Activated T-helper 17 cell treated with anti-CD3 and anti-CD28 coated beads, Interleukin-2, amount 50 U/mL, for 72 hours (primary cell): ENCODE measurements at regions not wholly inside any gene's neighbourhood (a gene's known extent, or its start where the extent isn't known, plus 50 kb on each side); places are given as distances from the start of the nearest gene placed in this dataset.

ENCODE experiments used
- ATAC-seq: fragments of 150-1000 bp; cut with Tn5 transposase; replicated peaks from 2 replicates; pipeline ENCODE4 v1.10.0; 2021; ENCODE audit warnings: mild to moderate bottlenecking, moderate library complexity
- H3K27ac Mint-ChIP-seq: one replicate; pipeline ENCODE4 v1.8.0; 2022; ENCODE audit warnings: mixed read lengths
- H3K27me3 Mint-ChIP-seq: one replicate; pipeline ENCODE4 v1.8.0; 2022; ENCODE audit warnings: mixed read lengths
- H3K36me3 Mint-ChIP-seq: one replicate; pipeline ENCODE4 v1.8.0; 2022; ENCODE audit warnings: low read depth, mild to moderate bottlenecking, mixed read lengths
- H3K4me1 Mint-ChIP-seq: one replicate; pipeline ENCODE4 v1.8.0; 2022; ENCODE audit warnings: mixed read lengths
- H3K4me3 Mint-ChIP-seq: one replicate; pipeline ENCODE4 v1.8.0; 2022; ENCODE audit warnings: mild to moderate bottlenecking, mixed read lengths
- H3K9me3 Mint-ChIP-seq: one replicate; pipeline ENCODE4 v1.8.0; 2022; ENCODE audit warnings: mixed read lengths

DNA sequence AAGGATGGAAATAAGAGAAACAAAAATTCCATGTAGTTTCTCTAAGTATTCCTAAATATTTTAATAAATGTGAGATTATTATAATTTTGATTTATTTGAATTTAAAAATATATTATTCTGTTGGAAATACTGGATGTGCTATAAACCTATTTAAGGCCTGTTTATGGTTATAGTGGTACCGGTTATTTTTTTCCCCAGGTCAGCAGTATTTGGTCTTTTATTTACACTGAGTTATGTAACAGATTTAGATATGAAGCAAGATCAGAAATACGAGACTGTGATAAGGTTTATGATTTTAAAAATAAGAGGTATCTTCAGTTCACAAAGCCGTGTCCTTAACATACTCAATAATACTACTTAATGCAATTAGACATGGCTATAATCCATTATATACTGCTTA, 634.3 kb upstream of the POU3F2 start:
- H3K36me3 Mint-ChIP-seq: no peaks in the 10 kb centered on the region
- no peak for ATAC-seq
- H3K4me1 Mint-ChIP-seq: no peaks in the 10 kb centered on the region
- no peak overlapping the region for H3K27ac Mint-ChIP-seq
- H3K9me3 Mint-ChIP-seq: peaks cover 4% of the 10 kb centered on the region
- H3K27me3 Mint-ChIP-seq: no peaks in the 10 kb centered on the region
- no peak overlapping the region for H3K4me3 Mint-ChIP-seq

DNA sequence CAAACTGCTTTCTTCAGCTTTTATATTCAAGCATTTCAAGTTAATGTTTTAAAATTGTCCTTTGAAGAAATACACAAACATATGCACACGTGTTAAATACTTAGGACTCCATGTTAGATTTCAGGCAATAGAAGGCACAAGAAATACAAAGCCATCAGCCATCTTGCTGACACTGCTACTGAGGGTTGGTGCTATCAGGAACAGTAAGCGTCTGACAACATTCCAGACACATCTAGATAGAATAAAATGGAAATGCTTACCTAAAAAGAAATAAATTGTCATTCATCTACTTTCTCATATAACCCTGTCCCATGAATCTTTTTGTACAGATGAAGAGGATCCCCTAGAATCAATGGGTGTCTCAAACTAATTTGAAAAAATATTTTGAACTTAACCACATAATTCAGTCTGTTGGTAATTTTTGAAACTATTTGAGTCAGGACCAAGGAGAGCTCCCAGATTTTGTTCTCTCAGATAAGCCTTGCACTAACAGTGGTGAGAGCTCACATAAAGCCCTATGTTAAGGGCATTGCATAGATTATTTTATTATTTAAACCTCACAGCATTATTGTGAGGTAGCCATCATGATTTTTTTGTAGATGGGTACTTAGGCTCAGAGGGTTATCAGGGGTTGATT, 631.1 kb upstream of the POU3F2 start:
- H3K4me3 Mint-ChIP-seq: no peak overlapping the region
- H3K27me3 Mint-ChIP-seq: no peaks in the 10 kb centered on the region
- no peak overlapping the region for H3K27ac Mint-ChIP-seq
- no peaks in the 10 kb centered on the region for H3K36me3 Mint-ChIP-seq
- peaks cover 3% of the 10 kb centered on the region for H3K9me3 Mint-ChIP-seq
- ATAC-seq: no peak
- H3K4me1 Mint-ChIP-seq: no peaks in the 10 kb centered on the region

DNA sequence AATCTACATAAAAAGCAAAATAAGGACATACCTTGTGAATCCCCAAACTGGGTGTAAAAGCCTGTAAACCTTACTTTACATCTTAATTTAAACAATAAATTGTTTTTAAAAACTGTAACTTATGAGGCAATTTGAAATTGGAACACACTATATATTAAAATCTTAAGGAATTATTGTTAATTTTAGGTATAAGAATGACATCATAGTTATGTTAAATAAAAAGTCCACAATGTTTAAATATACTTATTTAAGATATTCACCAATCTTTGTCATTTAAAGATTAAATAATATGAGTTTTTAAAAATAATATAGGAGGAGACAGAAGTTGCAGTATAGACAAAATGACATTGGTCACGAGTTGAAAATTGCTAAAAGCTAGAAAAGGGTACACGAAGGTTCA, 621.9 kb upstream of the POU3F2 start:
- no peaks in the 10 kb centered on the region for H3K4me1 Mint-ChIP-seq
- no peaks in the 10 kb centered on the region for H3K36me3 Mint-ChIP-seq
- H3K27me3 Mint-ChIP-seq: no peaks in the 10 kb centered on the region
- no peak overlapping the region for H3K27ac Mint-ChIP-seq
- no peak for ATAC-seq
- no peaks in the 10 kb centered on the region for H3K9me3 Mint-ChIP-seq
- H3K4me3 Mint-ChIP-seq: no peak overlapping the region

DNA sequence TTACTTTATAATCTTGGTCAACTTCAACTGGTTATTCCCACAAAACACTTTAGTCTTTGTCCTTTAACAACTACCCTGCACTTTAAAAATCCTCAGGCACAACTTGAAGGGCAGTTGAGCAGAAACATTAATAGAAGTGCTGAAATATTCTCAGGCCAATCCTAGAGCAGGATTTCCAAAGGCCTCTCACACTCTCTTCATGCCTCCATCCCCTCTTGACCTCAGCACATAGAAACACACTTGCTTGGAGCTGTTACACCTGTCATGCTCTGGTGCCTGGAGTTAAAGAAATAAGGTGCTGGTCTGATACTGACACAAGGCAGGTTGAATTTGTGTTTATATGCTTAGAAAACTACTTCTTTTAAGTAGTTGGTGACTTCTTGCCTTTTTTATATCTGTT, 618.8 kb upstream of the POU3F2 start:
- Mint-ChIP-seq H3K9me3 (no peaks in the 10 kb centered on the region), H3K4me1 (no peaks in the 10 kb centered on the region), H3K27ac (no peak overlapping the region), H3K27me3 (no peaks in the 10 kb centered on the region), H3K4me3 (no peak overlapping the region), H3K36me3 (no peaks in the 10 kb centered on the region)
- no peak for ATAC-seq

DNA sequence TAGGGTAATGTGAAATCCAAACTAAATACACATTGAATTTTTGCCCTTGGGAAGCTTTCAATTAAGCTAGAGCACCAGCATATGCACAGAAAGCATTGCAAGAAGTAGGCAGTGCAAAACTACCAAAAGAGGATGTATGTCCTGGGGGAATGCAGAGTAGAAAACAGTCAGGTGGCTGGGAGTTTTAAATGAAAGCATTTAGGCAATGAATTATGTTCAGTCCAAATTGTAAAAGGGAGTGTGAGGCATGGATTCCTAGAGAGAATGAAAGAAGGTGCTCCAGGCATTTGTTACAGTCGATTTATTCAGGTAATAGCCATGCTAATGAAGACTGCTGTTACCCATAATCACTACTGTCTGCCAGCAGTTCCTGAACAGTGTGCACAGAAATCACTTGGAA, 604.1 kb upstream of the POU3F2 start:
- no peak overlapping the region for H3K4me3 Mint-ChIP-seq
- no peaks in the 10 kb centered on the region for H3K4me1 Mint-ChIP-seq

DNA sequence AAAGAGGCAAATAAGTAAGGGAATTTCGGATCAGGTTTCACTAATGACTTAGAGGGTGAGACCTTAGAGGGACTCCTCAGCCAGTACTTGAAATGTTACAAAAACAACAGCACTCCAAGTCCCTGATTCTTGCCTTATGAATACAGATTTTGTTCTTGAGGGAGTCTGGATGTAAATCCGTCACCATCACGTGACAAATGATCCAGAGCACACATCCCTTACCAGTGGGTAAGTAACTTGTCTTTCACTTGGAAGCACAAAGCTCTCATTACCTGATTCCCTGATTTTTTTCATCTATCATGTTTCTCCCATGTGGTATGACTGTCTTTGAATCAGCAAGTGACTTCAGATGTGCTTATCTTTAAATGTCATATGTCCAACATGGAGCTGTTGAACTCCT, 595.3 kb upstream of the POU3F2 start:
- Mint-ChIP-seq H3K36me3 (no peaks in the 10 kb centered on the region), H3K4me1 (no peaks in the 10 kb centered on the region), H3K4me3 (no peak overlapping the region), H3K27me3 (no peaks in the 10 kb centered on the region), H3K27ac (no peak overlapping the region), H3K9me3 (peaks cover 3% of the 10 kb centered on the region)
- ATAC-seq: no peak

More for the DNA sequence above, 604.1 kb upstream of the POU3F2 start:
- Mint-ChIP-seq H3K27me3 (no peaks in the 10 kb centered on the region), H3K9me3 (peaks cover 4% of the 10 kb centered on the region), H3K36me3 (no peaks in the 10 kb centered on the region), H3K27ac (no peak overlapping the region)
- no peak for ATAC-seq

DNA sequence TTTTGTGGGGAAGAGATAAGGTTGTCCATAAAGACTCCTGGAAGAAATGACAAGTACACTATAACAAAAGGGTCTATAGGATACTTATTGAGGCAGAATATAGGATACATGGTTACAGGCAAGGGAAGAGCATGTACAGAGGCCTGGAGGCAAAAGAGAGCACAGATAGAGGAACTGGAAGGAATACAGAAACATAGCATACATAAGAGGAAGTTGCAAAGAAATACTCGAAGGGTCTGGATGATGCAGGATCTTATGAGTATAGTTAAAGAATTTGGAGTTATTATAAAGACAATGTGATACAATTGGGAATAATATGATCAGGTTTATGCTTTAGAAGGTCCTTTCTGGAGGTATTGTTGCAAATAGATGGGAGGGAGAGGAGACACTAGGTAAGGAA, 592.7 kb upstream of the POU3F2 start:
- Mint-ChIP-seq H3K9me3 (no peaks in the 10 kb centered on the region), H3K27me3 (no peaks in the 10 kb centered on the region), H3K4me3 (no peak overlapping the region), H3K4me1 (no peaks in the 10 kb centered on the region), H3K27ac (no peak overlapping the region), H3K36me3 (no peaks in the 10 kb centered on the region)
- no peak for ATAC-seq

DNA sequence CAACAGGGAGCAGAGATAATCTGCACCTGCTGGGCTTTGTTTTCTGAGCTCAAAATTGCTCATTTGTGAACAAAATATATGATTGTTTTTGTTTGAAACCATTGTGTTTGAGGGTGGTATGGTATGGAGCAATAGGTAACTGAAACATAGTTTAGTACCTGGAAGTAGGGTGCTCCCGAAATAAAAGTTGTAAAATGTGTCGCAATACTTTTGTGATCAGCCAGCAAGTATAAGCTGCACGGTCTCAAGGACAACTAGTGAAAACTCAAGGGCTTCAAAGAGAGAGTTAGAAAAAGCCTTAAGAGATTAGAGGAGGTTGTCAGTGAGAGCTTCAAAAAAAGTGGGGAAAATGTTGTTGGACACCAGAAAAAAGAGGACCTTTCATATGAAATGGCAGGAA, 579.8 kb upstream of the POU3F2 start:
- no peak overlapping the region for H3K4me3 Mint-ChIP-seq
- H3K27me3 Mint-ChIP-seq: no peaks in the 10 kb centered on the region
- no peaks in the 10 kb centered on the region for H3K36me3 Mint-ChIP-seq
- H3K9me3 Mint-ChIP-seq: peaks cover 3% of the 10 kb centered on the region
- no peak for ATAC-seq
- no peaks in the 10 kb centered on the region for H3K4me1 Mint-ChIP-seq
- H3K27ac Mint-ChIP-seq: no peak overlapping the region

DNA sequence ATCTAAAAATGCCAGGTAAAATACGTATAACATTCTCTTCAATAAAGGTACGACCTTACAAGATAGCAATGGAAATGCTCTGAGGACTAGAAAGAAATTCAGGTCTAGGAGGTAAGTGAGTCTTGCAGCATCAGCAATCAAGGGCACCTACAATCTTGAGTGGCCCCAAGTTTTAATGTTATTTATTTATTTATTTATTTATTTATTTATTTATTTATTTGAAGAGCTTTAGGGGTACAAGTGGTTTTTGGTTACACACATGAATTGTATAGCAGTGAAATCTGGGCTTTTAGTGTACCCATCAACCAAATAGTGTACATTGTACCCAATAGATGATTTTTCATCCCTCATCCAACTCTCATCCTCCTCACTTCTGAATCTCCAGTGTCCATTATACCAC, 574.0 kb upstream of the POU3F2 start:
- H3K4me3 Mint-ChIP-seq: no peak overlapping the region
- no peak overlapping the region for H3K27ac Mint-ChIP-seq
- H3K9me3 Mint-ChIP-seq: peaks cover 3% of the 10 kb centered on the region
- ATAC-seq: no peak
- H3K36me3 Mint-ChIP-seq: no peaks in the 10 kb centered on the region
- H3K4me1 Mint-ChIP-seq: no peaks in the 10 kb centered on the region
- H3K27me3 Mint-ChIP-seq: no peaks in the 10 kb centered on the region

DNA sequence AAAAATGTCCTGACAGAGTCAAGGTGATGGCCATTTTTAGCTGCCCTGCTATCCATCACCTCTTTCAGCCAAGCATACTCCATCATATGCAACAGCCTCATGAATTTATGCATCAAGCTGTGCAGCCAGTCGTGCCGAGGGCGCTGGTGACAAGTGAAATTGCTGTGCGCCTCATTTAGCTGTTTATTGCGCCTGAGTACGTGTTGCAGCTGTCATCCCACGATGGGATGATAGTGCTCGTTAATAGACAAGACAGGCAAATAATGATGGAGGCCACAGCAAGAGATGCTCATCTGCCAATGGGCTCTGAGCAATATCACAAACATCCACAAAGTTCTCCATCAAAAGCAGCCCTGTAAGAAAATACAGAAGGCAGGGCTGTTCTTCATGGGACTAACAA, 562.3 kb upstream of the POU3F2 start:
- Mint-ChIP-seq H3K27me3 (no peaks in the 10 kb centered on the region), H3K36me3 (no peaks in the 10 kb centered on the region), H3K9me3 (peaks cover 8% of the 10 kb centered on the region), H3K4me1 (no peaks in the 10 kb centered on the region), H3K4me3 (no peak overlapping the region), H3K27ac (no peak overlapping the region)
- no peak for ATAC-seq

DNA sequence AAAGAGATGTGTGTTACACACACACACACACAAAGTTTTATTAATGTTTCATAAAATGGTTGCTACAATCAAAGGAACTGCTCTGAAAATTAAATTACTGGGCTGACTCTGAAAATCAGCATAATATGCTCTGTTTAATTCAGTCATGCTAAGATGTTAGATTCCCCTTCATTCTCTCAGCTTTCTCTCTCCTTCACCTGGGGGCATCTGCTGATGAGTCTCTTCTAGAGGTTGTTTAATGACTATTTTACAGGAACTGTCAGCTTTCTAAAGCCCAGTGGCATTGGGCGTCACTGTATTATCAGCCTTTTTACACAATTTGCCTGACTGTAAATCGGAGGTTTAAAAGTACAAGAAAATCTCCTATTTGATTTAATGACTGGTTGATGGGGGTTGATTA, 559.7 kb upstream of the POU3F2 start:
- Mint-ChIP-seq H3K4me3 (no peak overlapping the region), H3K27me3 (no peaks in the 10 kb centered on the region), H3K9me3 (peaks cover 8% of the 10 kb centered on the region), H3K27ac (no peak overlapping the region), H3K4me1 (no peaks in the 10 kb centered on the region), H3K36me3 (no peaks in the 10 kb centered on the region)
- no peak for ATAC-seq

DNA sequence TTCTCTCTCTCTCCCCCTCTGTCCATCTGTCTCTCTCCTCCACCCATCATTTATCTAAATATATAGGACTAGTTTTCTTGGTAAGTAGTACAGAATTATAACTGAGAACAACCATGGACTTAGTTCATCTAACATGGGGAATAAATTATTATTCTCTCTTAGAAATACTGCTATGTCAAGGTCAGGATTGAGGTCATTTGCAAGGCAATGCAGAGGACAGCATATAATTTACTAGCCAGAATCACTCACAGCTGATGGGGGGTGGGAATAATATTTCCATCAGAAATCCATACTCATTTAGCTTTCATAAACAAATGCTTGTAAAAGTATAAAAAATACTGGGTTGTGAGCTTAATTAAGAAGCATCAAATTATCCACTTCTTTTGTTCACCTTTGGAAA, 553.9 kb upstream of the POU3F2 start:
- H3K4me1 Mint-ChIP-seq: no peaks in the 10 kb centered on the region
- no peaks in the 10 kb centered on the region for H3K27me3 Mint-ChIP-seq
- H3K36me3 Mint-ChIP-seq: no peaks in the 10 kb centered on the region
- H3K27ac Mint-ChIP-seq: no peak overlapping the region
- peaks cover 6% of the 10 kb centered on the region for H3K9me3 Mint-ChIP-seq
- no peak overlapping the region for H3K4me3 Mint-ChIP-seq
- no peak for ATAC-seq

DNA sequence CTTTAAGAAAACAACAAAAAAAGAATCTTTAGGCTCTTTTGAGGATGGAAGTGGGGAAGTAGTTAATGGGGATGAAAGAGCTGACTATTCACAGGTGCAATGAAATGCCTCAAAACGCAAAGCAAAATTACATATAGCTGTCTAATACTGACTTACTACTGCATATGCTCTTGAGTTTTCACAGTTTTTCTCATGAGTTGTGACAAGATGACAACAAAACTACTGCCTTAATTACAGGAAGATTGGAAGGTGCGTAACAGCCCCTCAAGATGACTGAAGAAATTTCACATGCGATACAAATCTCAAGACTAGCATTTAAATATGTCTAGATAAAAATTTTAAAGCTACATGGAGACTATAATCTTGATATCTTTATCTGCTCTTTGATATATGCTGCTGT, 547.8 kb upstream of the POU3F2 start:
- H3K27me3 Mint-ChIP-seq: no peaks in the 10 kb centered on the region
- H3K4me1 Mint-ChIP-seq: no peaks in the 10 kb centered on the region
- no peak overlapping the region for H3K4me3 Mint-ChIP-seq
- H3K36me3 Mint-ChIP-seq: no peaks in the 10 kb centered on the region
- H3K9me3 Mint-ChIP-seq: peaks cover 3% of the 10 kb centered on the region
- no peak for ATAC-seq
- H3K27ac Mint-ChIP-seq: no peak overlapping the region

DNA sequence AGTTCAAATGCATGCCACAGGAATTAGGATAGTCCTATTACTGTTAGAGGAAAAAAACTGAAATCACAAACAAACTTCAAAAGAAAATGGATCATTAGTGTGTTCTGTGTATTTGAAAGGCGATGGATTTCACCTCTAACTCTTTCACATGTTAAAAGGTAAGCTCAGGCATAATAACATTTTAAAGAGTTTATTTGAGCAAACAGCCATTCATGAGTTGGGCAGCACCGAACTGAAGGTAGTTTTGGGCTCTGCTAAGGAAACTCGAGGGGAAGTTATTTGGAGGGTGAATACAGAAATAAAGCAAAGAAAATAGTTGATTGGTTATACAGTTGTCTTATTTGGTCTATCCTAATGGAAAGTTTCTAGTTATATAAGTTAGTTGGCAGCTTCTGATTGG, 546.5 kb upstream of the POU3F2 start:
- ATAC-seq: no peak
- H3K36me3 Mint-ChIP-seq: no peaks in the 10 kb centered on the region

DNA sequence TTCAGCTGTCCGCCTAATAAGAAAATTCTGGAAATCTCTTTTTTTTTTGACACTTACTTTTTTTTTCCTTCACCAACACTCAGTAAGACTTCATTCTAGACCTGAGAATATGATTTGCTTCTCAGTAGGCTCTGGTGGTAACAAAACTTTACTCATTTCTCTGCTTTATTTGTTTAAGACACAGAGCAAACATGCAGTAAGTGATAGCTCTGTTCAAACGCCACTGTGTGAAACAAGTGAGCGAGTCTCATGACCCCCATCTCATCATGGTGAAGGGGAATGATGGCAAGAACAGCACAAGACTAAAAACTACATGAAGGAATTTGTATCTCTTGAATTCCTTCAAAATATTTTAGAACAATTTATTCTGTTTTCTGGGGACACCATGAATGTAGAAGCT, 541.6 kb upstream of the POU3F2 start:
- ATAC-seq: no peak
- H3K36me3 Mint-ChIP-seq: no peaks in the 10 kb centered on the region
- peaks cover 4% of the 10 kb centered on the region for H3K9me3 Mint-ChIP-seq
- H3K4me3 Mint-ChIP-seq: no peak overlapping the region
- no peaks in the 10 kb centered on the region for H3K4me1 Mint-ChIP-seq
- no peaks in the 10 kb centered on the region for H3K27me3 Mint-ChIP-seq
- no peak overlapping the region for H3K27ac Mint-ChIP-seq

More for the DNA sequence above, 546.5 kb upstream of the POU3F2 start:
- Mint-ChIP-seq H3K4me3 (no peak overlapping the region), H3K27ac (no peak overlapping the region), H3K27me3 (no peaks in the 10 kb centered on the region), H3K9me3 (peaks cover 4% of the 10 kb centered on the region), H3K4me1 (no peaks in the 10 kb centered on the region)

DNA sequence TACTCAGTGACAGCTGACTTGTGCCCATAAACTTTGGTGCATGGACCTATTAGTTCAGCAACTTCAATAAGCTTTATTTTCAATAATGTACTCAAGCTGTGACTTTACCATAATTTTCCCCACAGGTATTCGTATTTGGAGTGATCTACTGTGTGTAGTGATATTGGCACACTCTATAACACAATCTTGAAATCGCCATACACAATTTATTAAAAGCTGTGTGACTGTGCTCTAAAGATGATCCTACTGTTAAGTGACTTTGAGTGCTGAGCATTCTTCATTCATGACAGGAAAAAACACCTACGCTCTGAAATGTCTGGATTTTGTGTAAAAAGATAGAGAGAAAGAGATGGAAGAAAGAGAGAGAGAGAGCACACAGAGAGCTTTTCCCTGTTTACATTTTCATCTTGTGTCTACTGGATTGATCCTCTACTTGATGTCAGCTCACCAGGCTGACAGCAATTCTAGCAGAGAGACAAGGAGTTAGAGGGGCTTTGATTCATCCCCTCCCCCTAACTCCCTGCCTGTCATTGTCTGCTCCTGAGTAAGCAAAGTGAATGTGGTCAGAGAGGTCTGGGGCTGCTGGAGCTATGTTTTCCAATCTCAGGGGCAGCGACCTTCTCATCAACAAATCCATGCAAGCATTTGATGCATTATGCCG, 538.7 kb upstream of the POU3F2 start:
- no peak for ATAC-seq
- Mint-ChIP-seq H3K9me3 (peaks cover 4% of the 10 kb centered on the region), H3K4me1 (no peaks in the 10 kb centered on the region), H3K27ac (no peak overlapping the region), H3K36me3 (no peaks in the 10 kb centered on the region), H3K27me3 (no peaks in the 10 kb centered on the region), H3K4me3 (no peak overlapping the region)
